GM23248 (cell line): ENCODE measurements at regions not wholly inside any gene's neighbourhood (a gene's known extent, or its start where the extent isn't known, plus 50 kb on each side); places are given as distances from the start of the nearest gene placed in this dataset.

Experiments
- EZH2 ChIP-seq: fragments of 200-600 bp; sonication (generic); IDR thresholded peaks from 2 replicates; pipeline ENCODE4 v1.6.1; 2018; ENCODE audit warnings: antibody characterized with exemption, mild to moderate bottlenecking; ENCODE audit not compliant: insufficient read depth, poor library complexity, severe bottlenecking
- EZH2phosphoT487 ChIP-seq: fragments of 200-600 bp; sonication (generic); IDR thresholded peaks from 2 replicates; pipeline ENCODE4 v1.6.1; 2018; ENCODE audit warnings: antibody characterized with exemption, moderate library complexity, mild to moderate bottlenecking, low read depth; ENCODE audit not compliant: insufficient read depth

DNA sequence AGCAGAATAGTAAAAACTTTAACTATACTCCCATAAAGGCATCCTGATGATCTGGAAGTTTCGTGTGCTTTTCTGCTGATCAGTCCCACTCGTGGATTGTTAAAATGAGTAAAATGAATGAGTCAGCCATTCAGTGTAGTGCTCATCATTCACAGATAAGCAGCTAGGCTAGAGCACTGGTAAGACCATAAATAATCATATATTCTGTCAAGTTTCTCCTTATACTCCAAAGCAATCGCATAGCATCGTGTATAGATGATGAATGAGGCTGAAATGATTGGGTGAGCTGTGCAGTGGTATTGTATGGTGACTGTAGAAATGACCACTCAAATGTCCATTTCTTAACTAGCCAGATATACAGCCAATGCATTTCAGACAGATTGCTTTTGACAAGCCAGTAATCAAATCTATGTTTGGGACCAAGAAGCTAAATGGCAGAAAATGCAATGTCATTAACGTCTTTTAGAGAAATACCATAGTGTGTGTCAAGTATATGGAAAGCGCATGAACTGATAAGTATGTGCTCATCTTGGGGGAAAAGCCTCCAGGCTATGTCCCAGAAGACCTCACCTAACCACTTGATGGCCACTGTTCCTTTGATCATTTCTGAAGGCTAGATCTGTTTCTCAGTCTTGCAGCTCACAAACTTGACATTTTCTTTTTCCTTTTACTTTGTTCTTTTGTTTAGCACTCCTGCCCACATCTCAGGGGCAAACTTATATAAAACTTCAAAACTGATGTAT lies 227.2 kb upstream of the FAM3C start:
- no peak for TF ChIP-seq EZH2phosphoT487
- TF ChIP-seq EZH2: no peak
